ENCODE measurements at regions not wholly inside any gene's neighbourhood (a gene's known extent, or its start where the extent isn't known, plus 50 kb on each side); places are given as distances from the start of the nearest gene placed in this dataset.

DNA sequence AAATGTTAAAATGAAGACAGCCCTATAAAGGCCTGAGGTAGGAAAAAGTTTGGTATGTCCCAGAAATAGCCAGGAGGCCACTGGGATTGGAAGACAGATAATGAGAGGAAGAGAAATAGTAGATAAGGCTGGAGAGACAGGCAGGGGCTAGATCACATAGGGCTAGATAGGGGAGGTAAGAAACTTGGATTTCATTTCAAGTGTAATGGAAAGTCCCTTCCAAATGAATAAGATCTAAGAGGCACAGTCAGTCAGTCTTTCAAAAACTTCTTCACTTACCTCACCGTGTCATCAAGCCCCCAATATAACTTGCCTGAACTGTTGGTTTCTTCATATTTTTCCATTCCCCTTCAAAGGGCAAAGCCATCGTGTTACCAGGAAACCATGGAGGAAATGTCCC is 121.8 kb downstream of the SPCS3 start:
- Histone ChIP-seq H3K4me2 (ENCODE audit: low read length) (no peak overlapping the region), H2AFZ (ENCODE audit: low read depth, low read length, poor library complexity, severe bottlenecking) (peak overlapping the region; percentile 43), H3K9me3 (ENCODE audit: control insufficient read depth in 1 of 2, insufficient read depth in 1 of 2, low read depth in 1 of 2, low read length in 2 of 2) (no peaks in the 10 kb centered on the region), H3K9ac (ENCODE audit: low read length) (no peak overlapping the region), H3K27me3 (ENCODE audit: insufficient read depth, low read length) (no peaks in the 10 kb centered on the region), H4K20me1 (ENCODE audit: insufficient read depth) (no peaks in the 10 kb centered on the region), H3K36me3 (ENCODE audit: control insufficient read depth in 1 of 2, insufficient read depth in 2 of 2, low read length in 2 of 2) (no peaks in the 10 kb centered on the region), H3K9me2 (ENCODE audit: insufficient read depth) (no peaks in the 10 kb centered on the region), H3K79me2 (ENCODE audit: insufficient read depth, low read length) (no peaks in the 10 kb centered on the region), H3K27ac (ENCODE audit: low read depth, low read length) (no peak overlapping the region), H3K4me1 (ENCODE audit: control insufficient read depth in 1 of 2, insufficient read depth in 2 of 2, low read length in 2 of 2) (peaks cover 15 to 30% of the 10 kb centered on the region in 2 experiments), H3K4me3 (replicated peaks in 1 of 2; ENCODE audit: low read depth in 1 of 2, low read length in 2 of 2) (no peak overlapping the region)
- intact Hi-C loops (cut with micrococcal nuclease), result no loop called here
- DNase-seq (ENCODE audit: low read depth, low spot score), result no peak
- no TSS peak for BruUV-seq (replicated peaks)
- ChIA-PET CTCF (no interaction called here), POLR2A (no interaction called here), RAD21 (ENCODE audit: low non-redundant PET in 1 of 2, low total read pairs in 2 of 2, uncharacterized antibody in 2 of 2, unreplicated experiment in 2 of 2) (no interaction called here)
- TF ChIP-seq CEBPB (IDR thresholded peaks at IDR 0.05; ENCODE audit: low read depth), result no peak
- TF ChIP-seq, protein P1, sequence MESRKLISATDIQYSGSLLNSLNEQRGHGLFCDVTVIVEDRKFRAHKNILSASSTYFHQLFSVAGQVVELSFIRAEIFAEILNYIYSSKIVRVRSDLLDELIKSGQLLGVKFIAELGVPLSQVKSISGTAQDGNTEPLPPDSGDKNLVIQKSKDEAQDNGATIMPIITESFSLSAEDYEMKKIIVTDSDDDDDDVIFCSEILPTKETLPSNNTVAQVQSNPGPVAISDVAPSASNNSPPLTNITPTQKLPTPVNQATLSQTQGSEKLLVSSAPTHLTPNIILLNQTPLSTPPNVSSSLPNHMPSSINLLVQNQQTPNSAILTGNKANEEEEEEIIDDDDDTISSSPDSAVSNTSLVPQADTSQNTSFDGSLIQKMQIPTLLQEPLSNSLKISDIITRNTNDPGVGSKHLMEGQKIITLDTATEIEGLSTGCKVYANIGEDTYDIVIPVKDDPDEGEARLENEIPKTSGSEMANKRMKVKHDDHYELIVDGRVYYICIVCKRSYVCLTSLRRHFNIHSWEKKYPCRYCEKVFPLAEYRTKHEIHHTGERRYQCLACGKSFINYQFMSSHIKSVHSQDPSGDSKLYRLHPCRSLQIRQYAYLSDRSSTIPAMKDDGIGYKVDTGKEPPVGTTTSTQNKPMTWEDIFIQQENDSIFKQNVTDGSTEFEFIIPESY (IDR thresholded peaks at IDR 0.05; ENCODE audit: extremely low read depth, insufficient replicate concordance, low read length), result no peak
- no peak for TF ChIP-seq POLR2AphosphoS5 (IDR thresholded peaks at IDR 0.05; ENCODE audit: low read depth, low read length)
- TF ChIP-seq CBX3 (IDR thresholded peaks at IDR 0.05; ENCODE audit: low read depth), result no peak
- TF ChIP-seq SP1 (IDR thresholded peaks at IDR 0.05; ENCODE audit: low read depth), result no peak
- TF ChIP-seq SRF (IDR thresholded peaks at IDR 0.05; ENCODE audit: low read depth), result no peak
- no peak for TF ChIP-seq SIN3A (IDR thresholded peaks at IDR 0.05; ENCODE audit: low read depth)
- TF ChIP-seq RAD21 (IDR thresholded peaks at IDR 0.05; ENCODE audit: low read depth), result no peak
- ATAC-seq, result no peak

DNA sequence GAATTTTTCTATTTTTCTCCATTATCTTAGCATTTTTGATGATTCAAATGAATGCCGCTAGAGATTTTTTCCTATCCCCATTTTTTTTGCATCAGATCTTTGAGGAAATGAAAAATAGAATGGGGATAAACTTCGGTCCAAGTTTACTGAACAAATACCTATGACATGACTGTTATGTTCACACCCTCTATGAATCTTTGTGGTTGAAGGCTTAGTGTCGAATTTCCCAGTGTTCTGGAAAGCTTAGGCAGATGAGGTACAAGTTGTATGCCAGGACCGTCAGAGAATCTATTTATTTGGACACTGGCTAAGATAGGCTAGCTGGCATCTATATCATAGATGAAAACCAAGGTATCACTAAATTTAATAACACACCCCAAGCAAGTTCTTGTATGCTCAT is 123.4 kb downstream of the SPCS3 start:
- peaks cover 15 to 30% of the 10 kb centered on the region in 2 experiments for H3K4me1 ChIP-seq (ENCODE audit: control insufficient read depth in 1 of 2, insufficient read depth in 2 of 2, low read length in 2 of 2)
- DNase-seq (ENCODE audit: low read depth, low spot score), result peak; percentile 56
- CTCF ChIA-PET, result no interaction called here
- no peaks in the 10 kb centered on the region for H3K9me3 ChIP-seq (ENCODE audit: control insufficient read depth in 1 of 2, insufficient read depth in 1 of 2, low read depth in 1 of 2, low read length in 2 of 2)
- H3K4me2 ChIP-seq (ENCODE audit: low read length), result peak overlapping the region; percentile 61
- H2AFZ ChIP-seq (ENCODE audit: low read depth, low read length, poor library complexity, severe bottlenecking), result peak overlapping the region; percentile 75
- no peaks in the 10 kb centered on the region for H4K20me1 ChIP-seq (ENCODE audit: insufficient read depth)
- RAD21 ChIA-PET (ENCODE audit: low non-redundant PET in 1 of 2, low total read pairs in 2 of 2, uncharacterized antibody in 2 of 2, unreplicated experiment in 2 of 2), result no interaction called here
- peak; percentile 60 for TF ChIP-seq JUND (IDR thresholded peaks at IDR 0.05)
- TF ChIP-seq FOSL1 (IDR thresholded peaks at IDR 0.05; ENCODE audit: low read depth), result peak; percentile 58; the same call in 1 of the 2 replicates
- TF ChIP-seq, protein P2, sequence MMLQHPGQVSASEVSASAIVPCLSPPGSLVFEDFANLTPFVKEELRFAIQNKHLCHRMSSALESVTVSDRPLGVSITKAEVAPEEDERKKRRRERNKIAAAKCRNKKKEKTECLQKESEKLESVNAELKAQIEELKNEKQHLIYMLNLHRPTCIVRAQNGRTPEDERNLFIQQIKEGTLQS (IDR thresholded peaks at IDR 0.05), result no peak
- no peak for TF ChIP-seq ELF1 (IDR thresholded peaks at IDR 0.05; ENCODE audit: borderline replicate concordance, low read depth)
- 0 out of 2 replicates have a peak, but pooled peaks have one; percentile 2 for TF ChIP-seq SRF (IDR thresholded peaks at IDR 0.05; ENCODE audit: low read depth)
- TF ChIP-seq SP1 (IDR thresholded peaks at IDR 0.05; ENCODE audit: low read depth), result peak; percentile 57
- no peaks in the 10 kb centered on the region for H3K9me2 ChIP-seq (ENCODE audit: insufficient read depth)
- peak overlapping the region in 1 of 2 experiments; percentile 28; a peak in 1 of 4 replicates for H3K4me3 ChIP-seq (replicated peaks in 1 of 2; ENCODE audit: low read depth in 1 of 2, low read length in 2 of 2)
- ATAC-seq, result peak; percentile 79
- no TSS peak for BruUV-seq (replicated peaks)
- no peaks in the 10 kb centered on the region for H3K36me3 ChIP-seq (ENCODE audit: control insufficient read depth in 1 of 2, insufficient read depth in 2 of 2, low read length in 2 of 2)
- H3K27me3 ChIP-seq (ENCODE audit: insufficient read depth, low read length), result no peaks in the 10 kb centered on the region
- no peak overlapping the region for H3K9ac ChIP-seq (ENCODE audit: low read length)
- no peaks in the 10 kb centered on the region for H3K79me2 ChIP-seq (ENCODE audit: insufficient read depth, low read length)
- intact Hi-C loops (cut with micrococcal nuclease), result no loop called here
- POLR2A ChIA-PET, result no interaction called here
- H3K27ac ChIP-seq (ENCODE audit: low read depth, low read length), result no peak overlapping the region
